Ishikawa (cell line): ENCODE measurements at regions not wholly inside any gene's neighbourhood (a gene's known extent, or its start where the extent isn't known, plus 50 kb on each side); places are given as distances from the start of the nearest gene placed in this dataset.

Experiments used
- EP300 ChIP-seq: IDR thresholded peaks from 2 replicates; pipeline ENCODE4 v1.6.1; 2012; ENCODE audit warnings: borderline replicate concordance
- MAX ChIP-seq: IDR thresholded peaks from 2 replicates; pipeline ENCODE4 v1.6.1; 2012
- TAF1 ChIP-seq: IDR thresholded peaks from 2 replicates; pipeline ENCODE4 v1.6.1; 2012; ENCODE audit warnings: low read depth, mild to moderate bottlenecking
- TCF12 ChIP-seq: IDR thresholded peaks from 2 replicates; pipeline ENCODE4 v1.6.1; 2012; ENCODE audit warnings: low read depth
- ZBTB7A ChIP-seq: IDR thresholded peaks from 2 replicates; pipeline ENCODE4 v1.6.1; 2012; ENCODE audit warnings: low read depth

- TF ChIP-seq TCF12 (no peak), EP300 (no peak), TAF1 (no peak), MAX (no peak), ZBTB7A (no peak)
Observed at GRCh38 chr3:66107855-66108254, 69.1 kb upstream of the MAGI1 start.
